Central memory CD4-positive, alpha-beta T cell (primary cell): ENCODE measurements at regions not wholly inside any gene's neighbourhood (a gene's known extent, or its start where the extent isn't known, plus 50 kb on each side); places are given as distances from the start of the nearest gene placed in this dataset.

Source experiments
- DNase-seq: peaks from one replicate; pipeline ENCODE4 v3.0.0; 2022

DNA sequence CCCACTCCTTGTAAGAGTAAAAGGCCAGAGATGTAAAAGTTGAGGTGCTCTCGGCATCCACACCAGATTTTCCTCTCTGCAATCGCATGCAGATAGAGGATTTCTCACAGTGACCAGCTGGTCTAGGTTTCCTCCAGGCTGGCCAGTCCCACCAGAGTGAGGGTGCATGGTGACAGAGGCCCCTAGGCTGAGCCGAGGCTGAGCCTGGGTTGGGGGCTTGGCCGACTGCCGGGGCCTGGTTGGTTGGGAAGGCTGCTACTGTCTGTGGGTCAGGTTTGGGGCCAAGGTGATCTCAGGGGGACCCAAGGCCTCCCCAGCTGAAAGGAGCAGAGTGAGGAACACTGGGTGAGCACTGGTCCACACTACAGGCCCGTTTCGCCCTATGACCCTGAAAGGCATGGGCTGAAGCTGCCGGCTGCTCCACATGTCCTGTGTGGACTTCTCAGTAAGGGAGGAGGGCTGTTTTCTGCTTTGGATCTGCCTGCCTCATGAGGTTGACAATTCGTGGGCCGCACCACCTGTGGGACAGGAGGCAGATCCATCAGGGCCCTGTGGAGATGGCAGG, 400.8 kb upstream of the IRX4 start:
- no peak for DNase-seq

DNA sequence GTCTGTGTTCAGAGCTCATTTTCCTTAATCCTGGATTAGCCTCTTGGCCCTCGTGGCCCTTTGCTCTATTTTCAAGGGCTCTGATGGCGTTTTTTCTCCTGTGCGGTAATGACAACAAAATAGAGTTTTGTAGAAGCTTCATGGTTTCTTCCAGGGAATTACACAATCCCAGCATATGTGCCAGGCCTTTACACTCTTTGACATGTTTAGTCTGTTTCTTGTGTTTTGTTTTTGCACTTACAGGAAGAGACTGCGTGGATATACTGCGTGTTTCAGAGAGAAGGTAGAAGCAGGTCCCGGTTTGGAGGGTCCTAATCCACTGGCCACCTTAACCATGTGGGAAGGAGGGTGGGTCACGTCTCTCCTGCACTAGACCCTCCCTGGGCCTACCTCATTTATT, 400.2 kb upstream of the IRX4 start:
- no peak for DNase-seq

DNA sequence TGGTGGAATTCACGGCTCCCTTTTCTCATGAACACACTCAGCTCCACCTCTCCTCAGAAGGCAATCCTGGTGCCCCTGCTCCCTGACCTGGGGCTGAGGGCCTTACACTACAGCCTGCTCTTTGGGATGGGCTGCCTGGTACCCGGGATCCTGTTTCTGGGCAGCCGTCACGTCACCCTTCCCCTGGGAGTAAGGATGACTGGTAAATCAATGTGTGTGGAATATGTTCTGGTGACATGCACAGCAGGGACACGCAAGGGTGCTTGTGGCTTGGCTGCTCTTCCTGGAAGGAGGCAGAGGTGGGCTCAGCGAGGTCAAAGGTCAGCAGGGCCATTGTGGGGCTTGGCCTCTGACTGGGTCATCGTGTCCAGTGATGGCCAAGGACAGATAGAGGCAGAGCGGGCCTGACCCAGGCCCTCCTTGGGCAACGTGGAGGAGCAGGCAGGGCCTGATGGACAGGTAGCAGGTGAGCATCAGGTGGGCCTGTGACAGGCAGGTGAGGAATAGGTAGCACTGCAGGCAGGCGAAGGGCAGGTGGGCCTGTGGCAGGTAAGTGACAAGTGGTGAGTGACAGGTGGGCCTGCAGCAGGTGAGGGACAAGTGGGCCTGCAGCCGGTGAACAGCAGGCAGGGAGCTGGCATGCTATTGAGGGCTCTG, 399.4 kb upstream of the IRX4 start:
- DNase-seq = no peak

DNA sequence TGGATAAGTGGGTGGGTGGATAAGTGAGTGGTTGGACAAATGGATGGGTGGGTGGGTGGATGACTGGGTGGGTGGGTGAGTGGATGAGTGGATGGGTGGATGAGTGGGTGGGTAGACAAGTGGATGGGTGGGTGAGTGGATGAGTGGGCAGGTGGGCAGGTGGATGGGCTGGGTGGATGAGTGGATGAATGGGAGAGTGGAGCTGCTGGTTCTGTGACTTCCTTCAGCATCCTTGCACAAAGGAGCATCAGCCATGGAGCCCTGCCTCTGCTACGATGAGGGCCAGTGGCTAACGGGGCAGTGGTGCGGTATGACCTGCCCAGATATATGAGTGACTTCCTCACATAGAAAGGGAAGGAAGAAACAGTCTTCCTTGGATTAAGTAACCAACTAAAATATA, 398.7 kb upstream of the IRX4 start:
- no peak for DNase-seq

DNA sequence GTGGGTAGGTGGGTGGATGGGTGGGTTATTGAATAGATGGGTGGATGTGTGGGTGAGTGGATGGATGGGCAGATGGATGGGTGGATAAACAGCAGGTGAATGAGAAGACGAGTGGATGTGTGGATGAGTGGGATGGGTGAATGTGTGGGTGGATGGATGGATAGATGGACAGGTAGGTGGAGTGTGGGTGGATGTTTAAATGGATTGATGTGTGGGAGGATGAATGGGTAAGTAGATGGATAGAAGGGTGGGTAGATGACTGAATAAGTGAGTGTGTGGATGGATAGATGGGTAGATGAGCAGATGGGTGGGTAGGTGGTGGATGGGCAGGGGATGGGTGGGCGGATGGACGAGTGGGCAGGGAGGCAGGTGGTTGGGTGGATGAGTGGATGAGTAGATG, 397.6 kb upstream of the IRX4 start:
- no peak for DNase-seq

DNA sequence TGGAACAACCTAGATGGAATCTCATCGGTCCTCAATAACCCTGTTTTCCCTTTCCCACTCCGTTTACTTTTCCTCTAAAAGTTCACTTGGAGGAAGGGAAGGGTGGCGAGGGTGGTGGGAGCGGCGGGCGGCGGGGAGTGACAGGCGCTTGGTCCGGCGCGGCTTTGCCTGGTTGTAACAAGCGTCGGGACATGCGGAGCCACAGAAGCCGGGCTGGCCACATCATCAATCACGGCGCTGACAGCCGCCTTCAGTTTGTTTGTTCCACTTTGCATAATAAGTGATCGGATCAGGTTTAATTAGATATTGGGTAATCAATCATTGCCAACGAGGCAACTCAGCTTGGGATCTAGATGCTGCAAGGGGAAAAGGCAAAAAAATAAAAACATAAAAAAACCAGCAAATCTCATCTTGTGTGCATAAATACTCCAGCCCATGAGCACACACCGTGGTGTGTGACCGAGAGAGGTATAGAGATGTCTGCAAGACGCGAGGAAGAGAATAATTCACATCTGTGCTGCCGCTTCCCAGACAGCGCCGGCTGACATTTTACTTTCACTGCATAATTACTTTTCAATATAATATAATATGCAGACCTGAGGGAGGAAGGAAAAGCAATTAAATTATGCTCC, 396.2 kb upstream of the IRX4 start:
- DNase-seq = no peak

DNA sequence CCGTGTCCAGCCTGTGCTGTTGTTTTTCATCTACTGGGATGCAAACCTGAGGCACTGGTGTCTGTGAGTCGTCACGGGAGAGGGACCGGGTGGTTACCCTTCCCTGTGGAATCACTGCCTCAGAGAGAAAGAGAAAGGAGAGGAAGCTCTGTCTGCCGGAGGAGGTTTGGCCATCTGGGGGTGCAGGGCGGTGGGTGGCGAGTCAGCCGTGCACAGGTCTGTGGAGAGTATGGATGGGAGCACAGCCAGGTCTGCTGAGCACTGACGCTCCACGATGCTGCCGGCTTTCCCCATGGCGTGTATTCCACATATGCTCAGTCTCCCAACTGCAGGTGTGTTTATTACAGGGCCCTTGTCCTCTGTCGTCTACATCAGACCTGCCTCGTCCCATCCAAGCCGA, 395.2 kb upstream of the IRX4 start:
- DNase-seq = no peak

DNA sequence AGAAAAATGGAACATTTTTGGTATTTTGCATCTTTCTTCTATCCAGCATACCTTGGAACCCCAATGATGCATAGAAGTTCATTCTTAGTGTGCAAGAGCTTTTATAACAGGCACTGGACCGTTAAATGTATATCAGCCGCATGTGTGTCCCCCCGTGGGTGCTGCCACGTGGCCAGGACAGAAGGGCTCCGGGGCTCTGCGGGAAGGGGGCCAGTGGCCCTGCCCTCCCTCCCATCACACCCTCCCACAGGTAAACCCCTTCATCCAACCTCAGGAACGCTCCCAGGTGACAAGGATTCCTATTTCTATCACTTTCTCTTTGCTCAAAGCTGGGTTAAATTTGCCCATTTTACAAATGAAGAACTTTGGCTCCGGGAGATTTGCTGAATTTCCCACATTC, 393.4 kb upstream of the IRX4 start:
- DNase-seq = no peak

DNA sequence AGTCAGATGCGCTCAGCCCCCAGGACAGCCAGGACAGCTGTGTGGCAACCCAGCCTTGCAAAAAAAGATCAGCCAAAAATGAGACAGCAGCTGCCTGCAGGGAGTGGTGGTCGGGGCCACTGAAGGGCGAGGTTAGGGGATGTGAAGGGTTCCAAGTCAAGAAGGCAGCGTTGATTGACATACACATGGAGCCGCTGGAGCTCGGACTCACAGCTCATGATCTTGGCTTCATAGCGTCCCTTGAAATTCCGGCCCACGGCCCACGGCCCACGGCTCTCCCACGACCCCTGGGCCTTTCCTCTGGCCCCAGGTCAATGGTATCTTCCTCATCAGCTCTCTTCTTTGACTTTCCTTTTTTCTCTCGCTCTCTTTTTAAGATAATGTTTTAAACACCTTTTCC, 390.0 kb upstream of the IRX4 start:
- DNase-seq = no peak

DNA sequence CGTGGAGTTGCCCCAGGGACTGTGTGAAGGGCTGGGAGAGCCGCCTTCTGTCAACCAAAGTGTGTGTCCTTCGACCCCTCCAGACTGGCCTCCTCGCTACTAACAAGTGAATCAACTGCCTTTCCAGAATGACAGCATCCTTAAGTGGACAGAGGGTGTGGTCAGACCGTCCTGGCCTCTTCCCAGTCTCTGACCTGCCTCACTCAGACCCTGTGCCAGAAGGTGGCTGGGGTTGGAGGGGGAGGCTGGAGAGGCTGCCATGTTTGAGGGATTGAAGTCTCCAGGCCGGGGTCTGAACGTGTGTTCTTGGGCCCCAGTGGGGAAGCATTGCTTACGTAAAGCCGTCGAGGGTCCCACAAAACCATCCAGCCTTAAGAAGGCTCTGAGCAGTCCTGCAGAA, 389.3 kb upstream of the IRX4 start:
- DNase-seq = no peak

DNA sequence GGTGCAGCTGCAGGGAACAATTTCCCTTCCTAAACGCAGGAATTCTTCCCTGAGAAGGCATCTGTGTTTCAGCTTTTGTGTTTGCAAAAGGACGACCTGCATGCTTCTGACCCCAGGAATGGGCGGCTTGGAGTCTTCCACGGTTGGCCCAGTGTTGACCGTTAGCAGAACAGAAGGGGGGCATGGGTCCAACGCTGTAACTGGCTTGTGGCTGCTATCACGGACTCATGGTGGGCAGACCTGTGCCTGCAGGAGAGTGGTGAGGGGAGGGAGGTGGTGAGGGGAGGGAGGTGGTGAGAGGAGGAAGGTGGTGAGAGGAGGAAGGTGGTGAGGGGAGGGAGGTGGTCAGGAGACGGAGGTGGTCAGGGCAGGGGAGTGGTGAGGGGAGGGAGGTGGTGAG, 388.6 kb upstream of the IRX4 start:
- no peak for DNase-seq

DNA sequence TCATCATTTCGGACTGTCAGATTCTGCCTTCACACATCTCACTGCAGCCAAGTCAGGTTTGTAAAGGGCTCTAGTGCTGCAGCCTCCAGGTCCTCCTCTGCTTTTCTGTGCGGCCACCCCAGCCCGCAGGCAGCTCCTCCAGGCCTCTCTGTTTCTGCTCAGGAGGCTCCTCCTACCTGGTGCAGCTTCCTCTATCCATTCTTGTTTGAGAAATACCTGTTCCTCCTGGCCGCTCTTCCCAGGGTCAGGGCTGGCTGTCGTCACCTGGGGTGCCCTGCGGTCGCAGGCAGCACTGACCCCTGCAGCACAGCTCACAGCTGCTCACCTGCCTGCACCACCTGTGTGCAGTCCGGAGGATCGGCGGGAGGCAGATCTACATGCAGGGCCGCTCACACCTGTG, 387.7 kb upstream of the IRX4 start:
- DNase-seq = no peak

DNA sequence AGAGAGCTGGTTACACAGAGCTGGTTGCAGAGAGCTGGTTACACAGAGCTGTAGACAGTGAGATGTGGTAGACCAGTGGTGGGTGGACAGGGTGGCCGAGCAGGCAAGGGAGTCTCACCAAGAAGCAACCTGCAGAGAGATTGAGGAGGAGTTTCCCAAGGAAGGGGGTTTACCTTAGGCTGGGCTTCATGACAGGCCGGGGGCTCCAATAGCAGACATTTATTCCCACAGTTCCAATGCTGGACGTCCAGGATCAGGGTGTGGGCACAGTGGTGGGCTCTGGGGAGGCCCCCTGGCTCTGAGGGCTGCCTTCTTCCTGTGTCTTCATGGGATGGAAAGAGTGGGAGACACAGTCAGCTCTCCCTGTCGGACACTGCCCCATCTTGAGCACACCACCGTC, 386.9 kb upstream of the IRX4 start:
- DNase-seq = no peak

DNA sequence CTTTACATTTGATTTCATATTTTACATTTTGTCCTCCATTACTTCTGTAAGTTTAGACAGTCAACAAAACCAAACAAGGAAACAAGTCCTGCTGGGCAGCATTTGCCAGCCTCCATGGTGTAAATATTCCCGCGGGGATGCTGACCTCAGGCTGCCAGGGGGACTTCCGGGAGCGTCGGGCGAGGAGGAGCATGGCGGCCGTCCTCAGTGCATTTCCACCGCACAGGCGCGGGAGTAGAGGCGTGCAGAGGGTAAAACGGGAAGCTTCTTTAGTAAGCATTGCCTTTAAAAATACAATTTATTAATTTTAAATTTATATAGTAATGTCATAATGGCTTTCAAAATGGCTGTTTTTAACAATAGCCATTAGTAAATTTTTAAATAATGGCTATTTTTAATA, 385.3 kb upstream of the IRX4 start:
- DNase-seq = no peak

DNA sequence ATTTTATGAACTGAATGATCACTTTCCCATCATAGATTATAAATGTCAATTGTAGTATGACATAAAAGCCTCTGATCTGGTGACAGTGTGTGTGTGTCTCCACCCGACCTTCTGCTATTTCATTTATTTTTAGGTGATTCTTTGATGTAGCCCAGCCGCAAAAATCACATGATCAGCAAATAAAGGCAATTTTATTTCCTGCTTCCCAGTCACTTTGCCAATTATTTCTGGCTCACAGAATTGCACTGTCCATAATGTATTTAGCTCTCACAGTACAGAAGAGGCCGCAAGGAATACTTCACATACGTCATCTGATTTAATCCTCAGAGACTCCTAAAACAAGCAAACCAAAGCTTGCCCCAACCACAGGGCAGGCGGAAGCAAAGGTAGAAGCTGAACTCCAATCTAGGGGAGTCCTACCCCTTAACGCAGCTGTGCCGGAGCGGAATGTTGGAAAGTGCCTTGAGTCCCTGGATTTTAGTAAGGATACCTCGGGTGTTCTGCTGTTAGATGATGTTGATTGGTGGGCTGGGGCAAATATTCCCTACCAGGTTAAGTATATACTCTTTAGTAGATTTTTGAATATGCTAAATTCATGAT, 384.0 kb upstream of the IRX4 start:
- DNase-seq = no peak

DNA sequence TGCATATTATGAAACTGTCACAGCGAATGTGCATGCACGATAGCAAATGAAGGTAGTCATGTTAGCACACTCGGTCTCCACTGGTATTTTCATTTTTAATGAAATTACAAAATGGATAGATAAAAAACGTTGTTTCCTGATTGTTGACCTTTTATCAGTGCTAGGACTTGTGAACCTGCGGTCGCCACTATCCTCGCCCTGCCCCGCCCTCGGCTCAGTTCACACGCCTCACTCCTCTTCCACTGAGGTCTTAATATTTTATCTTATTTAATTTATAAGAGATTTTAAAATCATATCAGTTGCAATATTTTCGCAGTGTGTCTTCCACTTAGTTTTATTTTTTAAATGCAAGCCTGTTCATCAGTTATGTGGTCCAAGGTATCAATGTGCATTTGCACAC, 382.6 kb upstream of the IRX4 start:
- DNase-seq = no peak

DNA sequence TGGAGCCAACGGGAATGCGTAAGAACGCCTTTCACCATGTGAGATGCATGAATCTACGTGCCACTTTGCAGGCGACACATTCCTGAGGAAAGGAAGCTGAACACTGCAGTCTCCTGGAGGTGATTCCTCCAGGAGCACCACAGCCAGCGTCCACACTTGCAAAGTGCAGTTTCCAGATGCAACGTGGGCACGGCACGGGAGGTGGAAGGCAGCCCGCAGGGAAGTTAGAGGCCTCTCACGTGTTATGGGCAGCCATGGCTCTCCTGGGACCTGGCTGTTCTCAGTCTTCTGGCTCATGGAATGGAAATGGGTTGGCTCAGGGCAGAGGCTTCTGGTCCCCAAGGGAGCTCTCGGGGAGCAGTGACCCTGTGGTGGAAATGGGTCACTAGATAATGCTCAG, 381.0 kb upstream of the IRX4 start:
- no peak for DNase-seq

DNA sequence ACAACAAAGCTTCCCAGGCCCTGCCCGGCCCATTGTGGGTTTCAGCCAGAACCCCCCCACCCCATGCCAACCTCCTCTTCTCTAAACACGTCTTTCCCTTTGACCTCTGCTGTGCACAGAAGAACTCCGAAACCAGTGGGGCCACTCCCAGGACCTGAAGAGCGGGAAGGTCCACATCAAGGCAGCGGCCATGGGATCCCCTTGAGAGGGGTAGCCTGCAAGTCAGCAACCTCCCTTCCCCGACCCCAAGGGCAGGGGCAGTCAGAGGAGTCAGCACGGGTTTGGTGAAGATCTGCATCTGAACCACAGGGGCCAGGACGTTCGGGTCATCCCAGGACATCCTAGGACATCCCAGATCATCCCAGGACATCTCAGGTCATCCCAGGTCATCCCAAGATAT, 379.9 kb upstream of the IRX4 start:
- no peak for DNase-seq

DNA sequence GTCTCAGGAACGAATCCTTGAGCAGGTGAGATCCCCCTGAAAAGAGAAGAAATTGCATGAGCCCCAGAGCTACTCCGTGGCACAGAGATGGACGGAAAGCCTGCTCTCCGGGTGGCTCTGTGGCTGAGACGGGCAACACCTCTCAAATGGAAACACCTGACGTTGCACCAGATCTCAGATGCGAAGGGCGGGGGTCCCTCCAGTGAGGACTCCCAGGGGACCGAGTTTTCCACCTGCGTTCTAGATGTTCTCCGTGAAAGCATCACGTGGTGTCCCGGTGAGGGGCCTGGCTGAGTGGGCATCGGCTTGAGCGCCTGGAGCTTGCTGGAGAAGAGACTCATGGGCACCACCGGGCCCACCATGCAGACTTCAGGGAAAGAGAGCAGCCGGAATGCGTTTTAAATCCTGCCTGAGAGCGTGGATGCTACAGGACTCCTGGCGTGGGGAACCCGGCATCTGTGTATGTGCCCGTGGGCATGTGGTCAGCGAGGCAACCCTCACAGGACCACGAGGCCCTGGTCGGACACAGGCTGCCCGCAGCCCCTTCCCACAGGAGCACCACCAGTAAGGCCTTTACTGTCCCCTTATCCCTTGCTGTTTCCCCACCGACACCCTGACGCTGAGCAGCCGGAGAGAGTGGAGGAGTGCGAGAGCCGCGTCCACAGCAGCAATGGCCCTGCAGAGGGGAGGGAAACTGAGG, 378.4 kb upstream of the IRX4 start:
- DNase-seq = no peak

DNA sequence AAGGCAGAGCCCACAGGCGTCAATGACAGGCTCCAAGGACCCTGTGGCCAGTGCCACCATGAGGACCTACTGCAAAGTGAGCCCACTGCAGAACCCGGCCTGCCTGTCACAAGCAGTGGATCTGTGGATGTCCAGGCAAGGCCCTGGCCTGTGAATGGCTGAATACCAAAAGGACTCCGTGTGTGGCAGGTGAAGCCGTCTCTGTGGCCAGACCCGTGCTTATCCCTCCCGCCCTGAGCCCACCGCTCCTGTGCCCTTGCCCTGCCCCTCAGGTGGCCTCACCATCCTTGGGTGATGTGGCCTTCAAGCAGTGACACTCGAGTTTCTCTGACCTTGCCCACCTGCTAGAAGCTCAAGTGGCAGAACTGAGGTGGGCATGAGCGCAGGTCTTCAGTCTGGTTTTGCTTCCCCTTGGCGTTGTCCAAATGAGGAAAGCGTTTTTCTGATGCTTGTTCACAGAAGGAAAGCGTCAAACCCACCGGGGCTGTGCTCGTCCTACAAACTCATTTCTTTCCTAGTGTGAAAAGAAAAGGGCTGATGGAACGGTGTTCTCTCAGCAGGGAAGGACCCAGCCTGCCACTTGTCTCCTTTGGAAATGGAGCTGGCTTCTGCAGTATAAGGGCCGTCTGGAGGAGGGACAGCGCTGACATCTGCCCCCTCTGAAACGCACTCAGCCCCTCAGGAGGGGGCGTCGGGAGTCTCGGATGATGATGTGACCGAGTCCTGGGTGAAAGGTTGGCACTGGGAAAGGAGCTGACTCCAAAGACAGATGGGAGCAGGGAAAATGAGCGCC, 377.7 kb upstream of the IRX4 start:
- DNase-seq = no peak

DNA sequence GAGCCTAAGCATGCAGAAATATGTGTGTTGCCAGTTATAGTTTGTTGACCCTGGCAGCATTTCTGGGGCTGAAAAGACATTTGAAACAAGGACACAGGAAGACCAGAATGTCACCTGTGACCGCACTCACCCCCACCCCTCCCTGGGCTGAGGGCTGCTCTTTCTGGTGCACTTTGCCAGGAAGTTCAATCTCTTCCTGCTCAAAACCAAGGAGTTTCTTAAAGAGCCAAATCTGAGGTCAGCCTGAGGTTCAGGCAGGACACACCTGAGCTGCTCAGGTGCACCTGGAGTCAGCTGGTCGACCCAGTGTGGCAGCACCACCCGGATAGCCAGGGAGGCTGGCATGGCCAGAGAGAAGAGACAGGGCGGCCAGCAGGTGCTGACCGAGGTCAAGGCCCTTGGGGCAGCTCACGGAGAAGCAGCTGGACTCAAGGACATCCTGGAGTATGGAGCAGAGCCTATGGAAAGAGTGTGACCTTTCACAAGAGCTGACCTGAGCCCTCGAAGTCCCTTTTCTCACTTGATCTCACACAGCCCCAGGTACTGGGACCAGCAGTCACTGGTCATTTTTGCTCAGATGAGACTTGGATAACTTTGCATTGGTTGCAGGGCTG, 376.9 kb upstream of the IRX4 start:
- no peak for DNase-seq

DNA sequence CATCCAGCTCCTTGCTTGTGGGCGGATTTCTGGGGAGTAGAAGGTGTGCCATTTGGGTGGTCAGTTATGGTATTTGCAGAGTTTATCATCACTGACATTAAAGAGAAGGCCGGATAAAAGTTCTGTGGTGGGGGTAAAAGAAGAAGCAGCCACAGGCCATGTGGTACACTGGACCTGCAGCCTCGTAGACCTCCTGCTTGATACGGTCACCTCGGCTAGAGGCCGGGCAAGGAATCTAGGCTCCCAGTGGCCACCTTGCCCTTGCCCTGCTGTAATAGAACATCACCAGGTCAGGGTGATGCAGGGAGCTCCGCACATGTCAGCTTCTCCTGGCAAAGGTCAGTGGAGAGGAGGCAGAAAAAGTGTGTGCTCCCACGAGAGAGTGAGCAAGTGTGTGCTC, 376.1 kb upstream of the IRX4 start:
- no peak for DNase-seq
